ENCODE measurements at regions not wholly inside any gene's neighbourhood (a gene's known extent, or its start where the extent isn't known, plus 50 kb on each side); places are given as distances from the start of the nearest gene placed in this dataset.

- no peaks in the 10 kb centered on the region for H3K4me1 ChIP-seq (ENCODE audit: control insufficient read depth in 1 of 2, insufficient read depth in 2 of 2, low read length in 2 of 2)
- no peak overlapping the region for H3K4me3 ChIP-seq (ENCODE audit: low read depth, low read length)
- H3K79me2 ChIP-seq (ENCODE audit: control insufficient read depth, insufficient read depth, low read length, poor library complexity) = no peaks in the 10 kb centered on the region
- no peak overlapping the region for H2BK5ac ChIP-seq (ENCODE audit: low read depth, low read length, poor library complexity)
- H3K4ac ChIP-seq (ENCODE audit: low read depth, low read length) = no peak overlapping the region
- H3K23ac ChIP-seq (ENCODE audit: low read length) = no peak overlapping the region
- H3K27ac ChIP-seq (ENCODE audit: low read depth, low read length) = no peak overlapping the region
- no peak overlapping the region for H4K91ac ChIP-seq (ENCODE audit: low read depth, low read length)
- H3K27me3 ChIP-seq (ENCODE audit: insufficient read depth, low read length) = no peaks in the 10 kb centered on the region
- no peak overlapping the region for H4K12ac ChIP-seq (ENCODE audit: low read depth, low read length)
- H2BK120ac ChIP-seq (ENCODE audit: insufficient read depth, low read length, poor library complexity) = no peak overlapping the region
- no peak overlapping the region for H2AFZ ChIP-seq (ENCODE audit: insufficient read depth, low read length, poor library complexity)
- H3K36me3 ChIP-seq (ENCODE audit: control insufficient read depth in 1 of 2, insufficient read depth in 2 of 2, low read length in 2 of 2) = no peaks in the 10 kb centered on the region
- no peak overlapping the region for H4K8ac ChIP-seq (ENCODE audit: low read depth, low read length)
- no peak overlapping the region for H3K9ac ChIP-seq (ENCODE audit: low read length)
- no peak overlapping the region for H3K4me2 ChIP-seq (ENCODE audit: low read length)
- no peak overlapping the region for H2BK12ac ChIP-seq (ENCODE audit: low read length)
- no peak overlapping the region for H3K14ac ChIP-seq (ENCODE audit: low read length)
- no CpG with 5 or more reads among the region's 8 CpGs for WGBS (ENCODE audit: extremely low coverage, insufficient coverage, insufficient read length)
- no peak overlapping the region for H2AK5ac ChIP-seq (ENCODE audit: low read length)
- H3K79me1 ChIP-seq (ENCODE audit: low read length) = no peaks in the 10 kb centered on the region
- H3K9me3 ChIP-seq (ENCODE audit: insufficient read depth, low read depth, low read length) = no peaks in the 10 kb centered on the region
- DNase-seq = no peak
- no peak overlapping the region for H3K18ac ChIP-seq (ENCODE audit: low read length)
Measured at GRCh38 chr20:58096880-58097423, 131.5 kb downstream of the ANKRD60 start.

GRCh38 chr20:58094698-58095097 is 133.8 kb downstream of the ANKRD60 start:
- no peak overlapping the region for H3K9ac ChIP-seq (ENCODE audit: low read length)
- H3K4me2 ChIP-seq (ENCODE audit: low read length) = no peak overlapping the region
- no peak overlapping the region for H2AK5ac ChIP-seq (ENCODE audit: low read length)
- H2BK120ac ChIP-seq (ENCODE audit: insufficient read depth, low read length, poor library complexity) = no peak overlapping the region
- H3K9me3 ChIP-seq (ENCODE audit: insufficient read depth, low read depth, low read length) = no peaks in the 10 kb centered on the region
- H3K4me1 ChIP-seq (ENCODE audit: control insufficient read depth in 1 of 2, insufficient read depth in 2 of 2, low read length in 2 of 2) = no peaks in the 10 kb centered on the region
- no peak overlapping the region for H3K23ac ChIP-seq (ENCODE audit: low read length)
- no peak overlapping the region for H2AFZ ChIP-seq (ENCODE audit: insufficient read depth, low read length, poor library complexity)
- no peak overlapping the region for H3K18ac ChIP-seq (ENCODE audit: low read length)
- H3K79me1 ChIP-seq (ENCODE audit: low read length) = no peaks in the 10 kb centered on the region
- no peaks in the 10 kb centered on the region for H3K79me2 ChIP-seq (ENCODE audit: control insufficient read depth, insufficient read depth, low read length, poor library complexity)
- no peak overlapping the region for H3K4ac ChIP-seq (ENCODE audit: low read depth, low read length)
- H3K36me3 ChIP-seq (ENCODE audit: control insufficient read depth in 1 of 2, insufficient read depth in 2 of 2, low read length in 2 of 2) = no peaks in the 10 kb centered on the region
- no peak overlapping the region for H3K4me3 ChIP-seq (ENCODE audit: low read depth, low read length)
- no peaks in the 10 kb centered on the region for H3K27me3 ChIP-seq (ENCODE audit: insufficient read depth, low read length)
- no peak overlapping the region for H3K27ac ChIP-seq (ENCODE audit: low read depth, low read length)
- no peak for DNase-seq
- WGBS (ENCODE audit: extremely low coverage, insufficient coverage, insufficient read length) = no CpG with 5 or more reads among the region's 4 CpGs
- no peak overlapping the region for H3K14ac ChIP-seq (ENCODE audit: low read length)
- H4K91ac ChIP-seq (ENCODE audit: low read depth, low read length) = no peak overlapping the region
- H2BK12ac ChIP-seq (ENCODE audit: low read length) = no peak overlapping the region
- no peak overlapping the region for H2BK5ac ChIP-seq (ENCODE audit: low read depth, low read length, poor library complexity)
- H4K12ac ChIP-seq (ENCODE audit: low read depth, low read length) = no peak overlapping the region
- no peak overlapping the region for H4K8ac ChIP-seq (ENCODE audit: low read depth, low read length)

GRCh38 chr20:58094160-58094559 is 134.3 kb downstream of the ANKRD60 start:
- H3K4me1 ChIP-seq (ENCODE audit: control insufficient read depth in 1 of 2, insufficient read depth in 2 of 2, low read length in 2 of 2) = no peaks in the 10 kb centered on the region
- H3K14ac ChIP-seq (ENCODE audit: low read length) = no peak overlapping the region
- H3K4me2 ChIP-seq (ENCODE audit: low read length) = no peak overlapping the region
- H3K79me2 ChIP-seq (ENCODE audit: control insufficient read depth, insufficient read depth, low read length, poor library complexity) = no peaks in the 10 kb centered on the region
- no peak overlapping the region for H2BK120ac ChIP-seq (ENCODE audit: insufficient read depth, low read length, poor library complexity)
- H3K27me3 ChIP-seq (ENCODE audit: insufficient read depth, low read length) = no peaks in the 10 kb centered on the region
- H3K36me3 ChIP-seq (ENCODE audit: control insufficient read depth in 1 of 2, insufficient read depth in 2 of 2, low read length in 2 of 2) = no peaks in the 10 kb centered on the region
- WGBS (ENCODE audit: extremely low coverage, insufficient coverage, insufficient read length) = no CpG with 5 or more reads among the region's 9 CpGs
- H3K4ac ChIP-seq (ENCODE audit: low read depth, low read length) = no peak overlapping the region
- no peak overlapping the region for H2BK12ac ChIP-seq (ENCODE audit: low read length)
- DNase-seq = no peak
- no peak overlapping the region for H3K4me3 ChIP-seq (ENCODE audit: low read depth, low read length)
- no peaks in the 10 kb centered on the region for H3K9me3 ChIP-seq (ENCODE audit: insufficient read depth, low read depth, low read length)
- no peak overlapping the region for H4K8ac ChIP-seq (ENCODE audit: low read depth, low read length)
- H4K91ac ChIP-seq (ENCODE audit: low read depth, low read length) = no peak overlapping the region
- H3K23ac ChIP-seq (ENCODE audit: low read length) = no peak overlapping the region
- H2AK5ac ChIP-seq (ENCODE audit: low read length) = no peak overlapping the region
- H4K12ac ChIP-seq (ENCODE audit: low read depth, low read length) = no peak overlapping the region
- no peak overlapping the region for H2BK5ac ChIP-seq (ENCODE audit: low read depth, low read length, poor library complexity)
- H3K79me1 ChIP-seq (ENCODE audit: low read length) = no peaks in the 10 kb centered on the region
- no peak overlapping the region for H3K9ac ChIP-seq (ENCODE audit: low read length)
- no peak overlapping the region for H3K18ac ChIP-seq (ENCODE audit: low read length)
- H3K27ac ChIP-seq (ENCODE audit: low read depth, low read length) = no peak overlapping the region
- no peak overlapping the region for H2AFZ ChIP-seq (ENCODE audit: insufficient read depth, low read length, poor library complexity)

- Histone ChIP-seq H3K27ac (ENCODE audit: low read depth, low read length) (no peak overlapping the region), H3K14ac (ENCODE audit: low read length) (no peak overlapping the region), H3K27me3 (ENCODE audit: insufficient read depth, low read length) (no peaks in the 10 kb centered on the region), H3K79me1 (ENCODE audit: low read length) (no peaks in the 10 kb centered on the region), H4K12ac (ENCODE audit: low read depth, low read length) (no peak overlapping the region), H2AK5ac (ENCODE audit: low read length) (no peak overlapping the region), H3K4me2 (ENCODE audit: low read length) (no peak overlapping the region), H3K18ac (ENCODE audit: low read length) (no peak overlapping the region), H2BK120ac (ENCODE audit: insufficient read depth, low read length, poor library complexity) (no peak overlapping the region), H3K36me3 (ENCODE audit: control insufficient read depth in 1 of 2, insufficient read depth in 2 of 2, low read length in 2 of 2) (no peaks in the 10 kb centered on the region), H2AFZ (ENCODE audit: insufficient read depth, low read length, poor library complexity) (no peak overlapping the region), H3K79me2 (ENCODE audit: control insufficient read depth, insufficient read depth, low read length, poor library complexity) (no peaks in the 10 kb centered on the region), H3K9me3 (ENCODE audit: insufficient read depth, low read depth, low read length) (no peaks in the 10 kb centered on the region), H3K4me3 (ENCODE audit: low read depth, low read length) (no peak overlapping the region), H2BK12ac (ENCODE audit: low read length) (no peak overlapping the region), H2BK5ac (ENCODE audit: low read depth, low read length, poor library complexity) (no peak overlapping the region), H3K4me1 (ENCODE audit: control insufficient read depth in 1 of 2, insufficient read depth in 2 of 2, low read length in 2 of 2) (no peaks in the 10 kb centered on the region), H4K8ac (ENCODE audit: low read depth, low read length) (no peak overlapping the region), H4K91ac (ENCODE audit: low read depth, low read length) (no peak overlapping the region), H3K23ac (ENCODE audit: low read length) (no peak overlapping the region), H3K4ac (ENCODE audit: low read depth, low read length) (no peak overlapping the region), H3K9ac (ENCODE audit: low read length) (no peak overlapping the region)
- no peak for DNase-seq
- WGBS (ENCODE audit: extremely low coverage, insufficient coverage, insufficient read length) = no CpG with 5 or more reads among the region's 11 CpGs
Measured at GRCh38 chr20:58092871-58093270, 135.6 kb downstream of the ANKRD60 start.
